ENCODE measurements at regions not wholly inside any gene's neighbourhood (a gene's known extent, or its start where the extent isn't known, plus 50 kb on each side); places are given as distances from the start of the nearest gene placed in this dataset.

- DNase-seq: no peak
Measured at GRCh38 chr3:107892955-107893624, 197.7 kb downstream of the CD47 start.

DNA sequence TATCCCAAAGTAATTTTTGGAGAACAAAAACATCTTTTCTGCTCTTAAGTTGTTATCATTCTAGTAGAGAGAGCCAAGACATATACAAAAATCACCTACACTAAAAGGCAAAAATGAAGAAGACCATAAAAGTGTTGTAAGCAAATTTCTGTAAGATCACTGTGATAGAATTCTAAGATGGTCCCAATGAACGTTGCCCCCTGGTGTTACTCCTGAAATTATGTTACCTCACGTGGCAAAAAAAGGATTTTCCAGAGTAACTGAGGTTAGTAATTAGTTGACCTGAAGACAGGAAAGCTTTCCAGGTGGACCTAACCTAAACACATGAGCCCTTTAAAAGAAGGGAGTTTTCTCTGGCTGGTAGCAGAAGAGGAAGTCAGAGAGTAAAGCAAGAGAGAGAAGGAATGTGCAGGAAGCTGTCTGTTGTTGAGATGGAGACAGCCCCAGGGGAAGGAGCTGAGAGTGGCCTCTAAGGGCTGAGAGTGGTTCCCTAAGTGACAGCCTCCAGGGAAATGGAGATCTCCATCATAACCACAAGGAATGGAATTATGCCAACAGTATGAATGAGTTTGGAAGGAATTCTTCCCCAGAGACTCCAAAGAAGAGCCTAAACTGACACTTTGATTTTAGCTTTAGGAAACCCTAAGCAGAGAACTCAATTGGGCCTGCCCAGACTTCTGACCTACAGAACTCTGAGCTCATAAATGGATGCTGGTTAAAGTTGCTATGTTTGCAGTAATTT is 205.9 kb downstream of the CD47 start:
- DNase-seq: no peak

- DNase-seq: no peak
Measured at GRCh38 chr3:107884028-107884427, 206.8 kb downstream of the CD47 start.

- DNase-seq: no peak
Measured at GRCh38 chr3:107882881-107883280, 207.9 kb downstream of the CD47 start.

DNA sequence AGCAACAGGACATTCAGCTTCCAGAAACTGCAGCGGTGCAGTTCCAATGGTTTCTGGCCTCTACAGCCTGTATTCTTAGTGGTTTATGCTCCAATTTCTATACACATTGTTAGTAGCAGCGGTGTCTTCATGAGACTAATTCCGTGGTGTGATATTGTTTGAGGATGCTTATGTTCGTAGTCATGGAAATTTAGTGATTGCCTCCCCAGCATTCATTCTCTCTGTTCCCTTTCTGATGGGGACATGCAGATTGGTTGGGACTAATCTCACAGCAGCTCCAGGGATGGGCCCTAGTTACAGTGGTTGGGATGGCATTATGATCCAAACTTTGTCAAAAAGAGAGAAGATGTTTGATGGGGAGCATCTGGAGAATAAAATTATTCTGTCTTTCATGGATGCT is 208.6 kb downstream of the CD47 start:
- DNase-seq: no peak

DNA sequence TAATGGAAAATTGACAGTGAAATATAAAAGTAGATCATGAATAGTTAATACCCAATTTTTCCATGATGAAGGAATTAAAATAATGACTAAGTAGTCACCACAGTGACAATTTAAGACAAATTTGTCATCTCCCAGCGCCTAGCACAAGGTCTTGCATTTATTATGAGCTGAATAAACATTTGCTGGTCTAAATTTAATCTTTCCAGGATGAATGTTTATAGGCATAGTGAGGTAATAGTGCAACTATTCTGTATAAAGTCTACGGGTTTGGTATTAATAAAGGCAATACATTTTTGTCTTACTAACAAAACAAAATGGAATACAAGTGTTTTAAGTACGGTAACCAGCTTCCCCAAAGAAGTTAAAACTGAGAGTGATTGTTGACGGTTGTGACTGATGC is 209.3 kb downstream of the CD47 start:
- no peak for DNase-seq

GRCh38 chr3:107880702-107881101 is 210.1 kb downstream of the CD47 start:
- no peak for DNase-seq

DNA sequence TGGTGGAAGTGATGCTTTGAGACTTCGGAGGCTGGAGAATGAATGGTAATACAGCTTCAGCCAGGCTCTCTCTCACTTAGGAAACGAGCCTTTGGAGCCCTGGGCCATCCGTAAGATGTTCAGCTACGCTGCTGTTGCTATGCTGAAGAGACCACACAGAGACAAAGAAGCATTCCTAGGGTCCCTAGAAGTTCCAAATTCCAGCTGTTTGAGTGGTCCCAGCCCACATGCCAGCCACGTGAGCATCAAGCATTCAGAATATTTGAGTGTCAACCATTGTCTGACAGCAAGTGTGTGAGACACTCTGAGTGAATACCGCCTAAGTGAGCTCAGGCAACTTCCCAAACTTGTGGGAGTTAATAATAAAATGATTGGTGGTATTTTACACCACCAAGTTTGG is 212.9 kb downstream of the CD47 start:
- DNase-seq: no peak

DNA sequence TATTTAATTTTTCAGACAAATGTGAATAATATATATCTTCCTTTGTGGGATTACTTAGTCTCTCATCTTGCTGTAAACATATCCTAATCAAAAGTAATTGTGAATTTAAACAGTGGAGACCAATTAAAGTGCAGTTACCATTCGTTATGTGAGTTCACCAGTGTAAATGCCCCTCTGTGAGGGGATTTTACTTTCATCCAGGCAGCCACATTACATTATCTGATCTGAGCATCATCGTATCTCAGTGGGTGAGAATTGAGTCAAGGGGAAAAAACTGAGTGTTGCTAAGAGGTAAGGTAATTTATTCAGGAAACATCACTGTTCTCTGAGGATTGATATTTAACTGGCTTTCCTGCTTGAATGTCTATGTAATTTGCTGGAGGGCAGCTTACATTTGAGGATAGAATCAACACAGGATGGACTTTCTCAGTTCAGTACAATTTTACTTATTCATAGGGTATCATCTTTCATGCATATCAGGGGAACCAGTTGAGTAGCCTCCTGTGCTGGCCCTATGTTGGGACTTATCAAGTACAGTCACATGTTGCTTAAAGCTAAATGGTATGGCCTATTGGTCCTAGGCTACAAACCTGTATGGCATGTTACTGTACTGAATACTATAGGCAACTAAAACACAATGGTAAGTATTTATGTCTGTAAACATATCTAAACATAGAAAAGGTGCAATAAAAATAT is 219.7 kb downstream of the CD47 start:
- no peak for DNase-seq

GRCh38 chr3:107870096-107870495 is 220.7 kb downstream of the CD47 start:
- no peak for DNase-seq

GRCh38 chr3:107868449-107868848 is 222.4 kb downstream of the CD47 start:
- DNase-seq: no peak

- DNase-seq: no peak
Measured at GRCh38 chr3:107861904-107862303, 228.9 kb downstream of the CD47 start.

DNA sequence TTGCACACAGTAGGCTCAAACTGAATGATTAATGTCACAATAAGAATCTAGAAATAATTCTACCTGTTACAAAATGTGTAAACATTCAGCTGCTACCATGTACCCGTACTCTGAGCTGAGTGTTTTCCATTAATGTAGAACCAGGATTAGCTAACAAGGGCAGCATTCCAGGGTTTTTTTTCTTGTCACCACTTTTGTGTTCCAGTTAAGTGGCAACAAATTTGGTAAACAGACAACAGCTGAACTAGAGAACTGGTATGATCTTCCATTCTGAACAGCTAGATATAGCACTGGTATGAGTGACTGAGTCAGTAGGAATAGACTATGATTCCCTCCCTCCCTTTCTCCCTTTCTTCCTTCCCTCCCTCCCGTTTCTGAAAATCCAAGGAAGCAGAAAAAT is 229.4 kb downstream of the CD47 start:
- no peak for DNase-seq

Data from activated effector memory CD4-positive, alpha-beta T cell treated with anti-CD3 and anti-CD28 coated beads, Interleukin-2, amount 50 U/mL, for 16 hours (primary cell).